ENCODE measurements at regions not wholly inside any gene's neighbourhood (a gene's known extent, or its start where the extent isn't known, plus 50 kb on each side); places are given as distances from the start of the nearest gene placed in this dataset.

- Histone ChIP-seq H3K36me3 (ENCODE audit: control insufficient read depth in 1 of 2, insufficient read depth in 2 of 2, low read length in 2 of 2) (no peaks in the 10 kb centered on the region), H3K23ac (ENCODE audit: low read length) (no peak overlapping the region), H4K91ac (ENCODE audit: low read depth, low read length) (no peak overlapping the region), H3K27me3 (ENCODE audit: insufficient read depth, low read length) (no peaks in the 10 kb centered on the region), H4K8ac (ENCODE audit: low read depth, low read length) (no peak overlapping the region), H3K4me2 (ENCODE audit: low read length) (no peak overlapping the region), H3K79me2 (ENCODE audit: control insufficient read depth, insufficient read depth, low read length, poor library complexity) (no peaks in the 10 kb centered on the region), H3K9ac (ENCODE audit: low read length) (no peak overlapping the region), H3K4me3 (ENCODE audit: low read depth, low read length) (no peak overlapping the region), H3K27ac (ENCODE audit: low read depth, low read length) (no peak overlapping the region), H3K4ac (ENCODE audit: low read depth, low read length) (no peak overlapping the region), H4K12ac (ENCODE audit: low read depth, low read length) (no peak overlapping the region), H3K9me3 (ENCODE audit: insufficient read depth, low read depth, low read length) (no peaks in the 10 kb centered on the region), H3K79me1 (ENCODE audit: low read length) (no peaks in the 10 kb centered on the region), H2BK12ac (ENCODE audit: low read length) (no peak overlapping the region), H2BK120ac (ENCODE audit: insufficient read depth, low read length, poor library complexity) (no peak overlapping the region), H2AK5ac (ENCODE audit: low read length) (no peak overlapping the region), H3K4me1 (ENCODE audit: control insufficient read depth in 1 of 2, insufficient read depth in 2 of 2, low read length in 2 of 2) (no peaks in the 10 kb centered on the region), H3K18ac (ENCODE audit: low read length) (no peak overlapping the region), H2BK5ac (ENCODE audit: low read depth, low read length, poor library complexity) (no peak overlapping the region), H2AFZ (ENCODE audit: insufficient read depth, low read length, poor library complexity) (no peak overlapping the region), H3K14ac (ENCODE audit: low read length) (no peak overlapping the region)
- no peak for DNase-seq
- no CpG with 5 or more reads among the region's 5 CpGs for WGBS (ENCODE audit: extremely low coverage, insufficient coverage, insufficient read length)
These were observed 306.6 kb downstream of the SPATA31D1 start for GRCh38 chr9:82295181-82295580.

GRCh38 chr9:82299870-82300269 is 311.3 kb downstream of the SPATA31D1 start:
- Histone ChIP-seq H2AFZ (ENCODE audit: insufficient read depth, low read length, poor library complexity) (no peak overlapping the region), H3K79me1 (ENCODE audit: low read length) (no peaks in the 10 kb centered on the region), H3K27ac (ENCODE audit: low read depth, low read length) (no peak overlapping the region), H3K27me3 (ENCODE audit: insufficient read depth, low read length) (no peaks in the 10 kb centered on the region), H3K4me3 (ENCODE audit: low read depth, low read length) (no peak overlapping the region), H4K8ac (ENCODE audit: low read depth, low read length) (no peak overlapping the region), H3K9me3 (ENCODE audit: insufficient read depth, low read depth, low read length) (no peaks in the 10 kb centered on the region), H2AK5ac (ENCODE audit: low read length) (no peak overlapping the region), H2BK5ac (ENCODE audit: low read depth, low read length, poor library complexity) (no peak overlapping the region), H3K36me3 (ENCODE audit: control insufficient read depth in 1 of 2, insufficient read depth in 2 of 2, low read length in 2 of 2) (no peaks in the 10 kb centered on the region), H3K4me2 (ENCODE audit: low read length) (no peak overlapping the region), H2BK12ac (ENCODE audit: low read length) (no peak overlapping the region), H3K79me2 (ENCODE audit: control insufficient read depth, insufficient read depth, low read length, poor library complexity) (no peaks in the 10 kb centered on the region), H3K9ac (ENCODE audit: low read length) (no peak overlapping the region), H3K23ac (ENCODE audit: low read length) (no peak overlapping the region), H3K14ac (ENCODE audit: low read length) (no peak overlapping the region), H2BK120ac (ENCODE audit: insufficient read depth, low read length, poor library complexity) (no peak overlapping the region), H4K12ac (ENCODE audit: low read depth, low read length) (no peak overlapping the region), H3K4me1 (ENCODE audit: control insufficient read depth in 1 of 2, insufficient read depth in 2 of 2, low read length in 2 of 2) (no peaks in the 10 kb centered on the region), H3K18ac (ENCODE audit: low read length) (no peak overlapping the region), H4K91ac (ENCODE audit: low read depth, low read length) (no peak overlapping the region), H3K4ac (ENCODE audit: low read depth, low read length) (no peak overlapping the region)
- DNase-seq = no peak

- Histone ChIP-seq H3K23ac (ENCODE audit: low read length) (no peak overlapping the region), H2BK120ac (ENCODE audit: insufficient read depth, low read length, poor library complexity) (no peak overlapping the region), H3K14ac (ENCODE audit: low read length) (no peak overlapping the region), H4K8ac (ENCODE audit: low read depth, low read length) (no peak overlapping the region), H3K4me3 (ENCODE audit: low read depth, low read length) (no peak overlapping the region), H3K18ac (ENCODE audit: low read length) (no peak overlapping the region), H3K27me3 (ENCODE audit: insufficient read depth, low read length) (no peaks in the 10 kb centered on the region), H3K79me1 (ENCODE audit: low read length) (no peaks in the 10 kb centered on the region), H3K9ac (ENCODE audit: low read length) (no peak overlapping the region), H2BK12ac (ENCODE audit: low read length) (no peak overlapping the region), H3K9me3 (ENCODE audit: insufficient read depth, low read depth, low read length) (no peaks in the 10 kb centered on the region), H2AFZ (ENCODE audit: insufficient read depth, low read length, poor library complexity) (no peak overlapping the region), H3K36me3 (ENCODE audit: control insufficient read depth in 1 of 2, insufficient read depth in 2 of 2, low read length in 2 of 2) (no peaks in the 10 kb centered on the region), H2AK5ac (ENCODE audit: low read length) (no peak overlapping the region), H3K4me2 (ENCODE audit: low read length) (no peak overlapping the region), H3K4me1 (ENCODE audit: control insufficient read depth in 1 of 2, insufficient read depth in 2 of 2, low read length in 2 of 2) (no peaks in the 10 kb centered on the region), H4K91ac (ENCODE audit: low read depth, low read length) (no peak overlapping the region), H3K27ac (ENCODE audit: low read depth, low read length) (no peak overlapping the region), H3K79me2 (ENCODE audit: control insufficient read depth, insufficient read depth, low read length, poor library complexity) (no peaks in the 10 kb centered on the region), H3K4ac (ENCODE audit: low read depth, low read length) (no peak overlapping the region), H2BK5ac (ENCODE audit: low read depth, low read length, poor library complexity) (no peak overlapping the region), H4K12ac (ENCODE audit: low read depth, low read length) (no peak overlapping the region)
- DNase-seq = no peak
- WGBS (ENCODE audit: extremely low coverage, insufficient coverage, insufficient read length) = no CpG with 5 or more reads among the region's 5 CpGs
These were observed 314.5 kb downstream of the SPATA31D1 start for GRCh38 chr9:82302968-82303655.

- H3K4ac ChIP-seq (ENCODE audit: low read depth, low read length) = no peak overlapping the region
- no peaks in the 10 kb centered on the region for H3K79me2 ChIP-seq (ENCODE audit: control insufficient read depth, insufficient read depth, low read length, poor library complexity)
- no peaks in the 10 kb centered on the region for H3K9me3 ChIP-seq (ENCODE audit: insufficient read depth, low read depth, low read length)
- H2AK5ac ChIP-seq (ENCODE audit: low read length) = no peak overlapping the region
- H3K27ac ChIP-seq (ENCODE audit: low read depth, low read length) = no peak overlapping the region
- no peak for DNase-seq
- no peak overlapping the region for H4K8ac ChIP-seq (ENCODE audit: low read depth, low read length)
- no peak overlapping the region for H2BK120ac ChIP-seq (ENCODE audit: insufficient read depth, low read length, poor library complexity)
- H2BK5ac ChIP-seq (ENCODE audit: low read depth, low read length, poor library complexity) = no peak overlapping the region
- H3K9ac ChIP-seq (ENCODE audit: low read length) = no peak overlapping the region
- H3K18ac ChIP-seq (ENCODE audit: low read length) = no peak overlapping the region
- no peak overlapping the region for H2BK12ac ChIP-seq (ENCODE audit: low read length)
- no peaks in the 10 kb centered on the region for H3K4me1 ChIP-seq (ENCODE audit: control insufficient read depth in 1 of 2, insufficient read depth in 2 of 2, low read length in 2 of 2)
- H3K14ac ChIP-seq (ENCODE audit: low read length) = no peak overlapping the region
- no peaks in the 10 kb centered on the region for H3K79me1 ChIP-seq (ENCODE audit: low read length)
- no peak overlapping the region for H4K12ac ChIP-seq (ENCODE audit: low read depth, low read length)
- H3K27me3 ChIP-seq (ENCODE audit: insufficient read depth, low read length) = no peaks in the 10 kb centered on the region
- H2AFZ ChIP-seq (ENCODE audit: insufficient read depth, low read length, poor library complexity) = no peak overlapping the region
- WGBS (ENCODE audit: extremely low coverage, insufficient coverage, insufficient read length) = no CpG with 5 or more reads among the region's 3 CpGs
- H4K91ac ChIP-seq (ENCODE audit: low read depth, low read length) = no peak overlapping the region
- H3K4me3 ChIP-seq (ENCODE audit: low read depth, low read length) = no peak overlapping the region
- H3K36me3 ChIP-seq (ENCODE audit: control insufficient read depth in 1 of 2, insufficient read depth in 2 of 2, low read length in 2 of 2) = no peaks in the 10 kb centered on the region
- no peak overlapping the region for H3K4me2 ChIP-seq (ENCODE audit: low read length)
- H3K23ac ChIP-seq (ENCODE audit: low read length) = no peak overlapping the region
These were observed 320.3 kb downstream of the SPATA31D1 start for GRCh38 chr9:82308836-82309235.

Measured in trophoblast cell (in vitro differentiated cells and primary cell).